Lower lobe of right lung (tissue), 2 donors: ENCODE measurements at regions not wholly inside any gene's neighbourhood (a gene's known extent, or its start where the extent isn't known, plus 50 kb on each side); places are given as distances from the start of the nearest gene placed in this dataset.

Experiments
- ATAC-seq, 2 donors: fragments of 200-7000 bp; cut with Tn5 transposase; one replicate each; pipeline ENCODE4 v1.9.1; 2020 to 2022; ENCODE audit warnings: mild to moderate bottlenecking in 2 of 2, moderate library complexity in 2 of 2
- DNase-seq: peaks from one replicate; pipeline ENCODE4 v3.0.0-alpha.2; 2020
- H3K27ac ChIP-seq: fragments of 200-600 bp; one replicate; pipeline ENCODE4 v1.8.0; 2022
- H3K27me3 ChIP-seq: fragments of 200-600 bp; one replicate; pipeline ENCODE4 v1.8.0; 2022; ENCODE audit warnings: low read depth
- H3K36me3 ChIP-seq: fragments of 200-600 bp; one replicate; pipeline ENCODE4 v1.8.0; 2022; ENCODE audit warnings: mild to moderate bottlenecking
- H3K4me1 ChIP-seq: fragments of 200-600 bp; one replicate; pipeline ENCODE4 v1.8.0; 2022
- H3K4me3 ChIP-seq: fragments of 200-600 bp; one replicate; pipeline ENCODE4 v1.8.0; 2022; ENCODE audit warnings: mild to moderate bottlenecking
- H3K9me3 ChIP-seq: fragments of 200-600 bp; one replicate; pipeline ENCODE4 v1.8.0; 2022
- CTCF ChIP-seq: fragments of 200-600 bp; IDR thresholded peaks from one replicate; pipeline ENCODE4 v1.8.0; 2022; ENCODE audit warnings: antibody characterized with exemption, mild to moderate bottlenecking
- intact Hi-C: fragments of 100-400 bp; cut with DNase I; formaldehyde crosslinking; loops from one replicate; pipeline ENCODE4 v1.11.0; 2022
- donor health status: DM: no; HTN: yes; CAD: no; lungs with severe emphysema.

GRCh38 chr4:33226133-33226532 lies 2506.0 kb downstream of the PCDH7 start:
- Histone ChIP-seq H3K36me3 (no peaks in the 10 kb centered on the region), H3K4me1 (no peaks in the 10 kb centered on the region), H3K9me3 (no peaks in the 10 kb centered on the region), H3K27ac (no peak overlapping the region), H3K27me3 (no peaks in the 10 kb centered on the region), H3K4me3 (no peak overlapping the region)
- no peak for TF ChIP-seq CTCF
- ATAC-seq (no peak), DNase-seq (no peak)
- intact Hi-C loops, result no loop called here

- TF ChIP-seq CTCF, result no peak
- no peaks in the 10 kb centered on the region for H3K36me3 ChIP-seq
- no peak for ATAC-seq
Measured at GRCh38 chr4:33226783-33227182, 2506.6 kb downstream of the PCDH7 start.

GRCh38 chr4:33255094-33255493 lies 2534.9 kb downstream of the PCDH7 start:
- no peaks in the 10 kb centered on the region for H3K4me1 ChIP-seq
- no peak overlapping the region for H3K27ac ChIP-seq
- ATAC-seq (no peak), DNase-seq (no peak)
- H3K27me3 ChIP-seq, result no peaks in the 10 kb centered on the region
- no peak overlapping the region for H3K4me3 ChIP-seq
- intact Hi-C loops, result no loop called here
- H3K9me3 ChIP-seq, result no peaks in the 10 kb centered on the region
- no peaks in the 10 kb centered on the region for H3K36me3 ChIP-seq
- TF ChIP-seq CTCF, result no peak

More at GRCh38 chr4:33226783-33227182, 2506.6 kb downstream of the PCDH7 start:
- H3K27me3 ChIP-seq, result no peaks in the 10 kb centered on the region
- DNase-seq, result no peak
- no peaks in the 10 kb centered on the region for H3K9me3 ChIP-seq
- H3K27ac ChIP-seq, result no peak overlapping the region
- intact Hi-C loops, result no loop called here
- H3K4me3 ChIP-seq, result no peak overlapping the region
- H3K4me1 ChIP-seq, result no peaks in the 10 kb centered on the region

GRCh38 chr4:33255507-33255906 lies 2535.3 kb downstream of the PCDH7 start:
- H3K36me3 ChIP-seq, result no peaks in the 10 kb centered on the region
- H3K27me3 ChIP-seq, result no peaks in the 10 kb centered on the region
- no peak for DNase-seq
- H3K4me1 ChIP-seq, result no peaks in the 10 kb centered on the region
- no peak for TF ChIP-seq CTCF
- no peak for ATAC-seq
- H3K9me3 ChIP-seq, result no peaks in the 10 kb centered on the region
- no peak overlapping the region for H3K27ac ChIP-seq
- intact Hi-C loops, result no loop called here
- H3K4me3 ChIP-seq, result no peak overlapping the region

- no peak overlapping the region for H3K4me3 ChIP-seq
- H3K4me1 ChIP-seq, result no peaks in the 10 kb centered on the region
- ATAC-seq (no peak), DNase-seq (no peak)
- no peak for TF ChIP-seq CTCF
- no peak overlapping the region for H3K27ac ChIP-seq
- H3K27me3 ChIP-seq, result no peaks in the 10 kb centered on the region
- H3K36me3 ChIP-seq, result no peaks in the 10 kb centered on the region
- H3K9me3 ChIP-seq, result no peaks in the 10 kb centered on the region
- intact Hi-C loops, result no loop called here
Measured at GRCh38 chr4:33262824-33263223, 2542.7 kb downstream of the PCDH7 start.

- ATAC-seq (no peak), DNase-seq (no peak)
- Histone ChIP-seq H3K4me1 (no peaks in the 10 kb centered on the region), H3K27me3 (no peaks in the 10 kb centered on the region), H3K9me3 (no peaks in the 10 kb centered on the region), H3K27ac (no peak overlapping the region), H3K36me3 (no peaks in the 10 kb centered on the region), H3K4me3 (no peak overlapping the region)
- intact Hi-C loops, result no loop called here
- TF ChIP-seq CTCF, result no peak
Measured at GRCh38 chr4:33268776-33269175, 2548.6 kb downstream of the PCDH7 start.
